Nephron progenitor cell (in vitro differentiated cells): ENCODE measurements at regions not wholly inside any gene's neighbourhood (a gene's known extent, or its start where the extent isn't known, plus 50 kb on each side); places are given as distances from the start of the nearest gene placed in this dataset.

Experiments used
- DNase-seq: peaks from one replicate; pipeline ENCODE4 v3.0.0; 2021
- H3K27ac Mint-ChIP-seq: 2 replicates; pipeline ENCODE4 v1.8.0; 2021; ENCODE audit warnings: mild to moderate bottlenecking, moderate library complexity, mixed read lengths
- H3K27me3 Mint-ChIP-seq: 2 replicates; pipeline ENCODE4 v1.8.0; 2021; ENCODE audit warnings: mild to moderate bottlenecking, low read depth, mixed read lengths; ENCODE audit not compliant: poor library complexity
- H3K36me3 Mint-ChIP-seq: 2 replicates; pipeline ENCODE4 v1.8.0; 2021; ENCODE audit warnings: low read depth, mixed read lengths
- H3K4me1 Mint-ChIP-seq: 2 replicates; pipeline ENCODE4 v1.8.0; 2021; ENCODE audit warnings: mixed read lengths
- H3K4me3 Mint-ChIP-seq: 2 replicates; pipeline ENCODE4 v1.8.0; 2021; ENCODE audit warnings: mild to moderate bottlenecking, moderate library complexity, mixed read lengths
- H3K9me3 Mint-ChIP-seq: 2 replicates; pipeline ENCODE4 v1.8.0; 2021; ENCODE audit warnings: mild to moderate bottlenecking, moderate library complexity, mixed read lengths
- CTCF ChIP-seq: fragments of 200-600 bp; sonication (generic); IDR thresholded peaks from 2 replicates; pipeline ENCODE4 v1.5.0; 2021; ENCODE audit warnings: antibody characterized with exemption

- no peaks in the 10 kb centered on the region for H3K9me3 Mint-ChIP-seq
- TF ChIP-seq CTCF, result no peak
- no peaks in the 10 kb centered on the region for H3K4me1 Mint-ChIP-seq
- no peak for DNase-seq
- no peaks in the 10 kb centered on the region for H3K36me3 Mint-ChIP-seq
- H3K27me3 Mint-ChIP-seq, result peaks cover 3% of the 10 kb centered on the region
- H3K4me3 Mint-ChIP-seq, result no peak overlapping the region
- no peak overlapping the region for H3K27ac Mint-ChIP-seq
These were observed 559.8 kb downstream of the PRDM9 start for GRCh38 chr5:24067208-24067607.

GRCh38 chr5:24068524-24068923 lies 561.1 kb downstream of the PRDM9 start:
- no peak overlapping the region for H3K27ac Mint-ChIP-seq
- H3K27me3 Mint-ChIP-seq, result peaks cover 3% of the 10 kb centered on the region
- H3K4me3 Mint-ChIP-seq, result no peak overlapping the region
- no peak for TF ChIP-seq CTCF
- H3K9me3 Mint-ChIP-seq, result no peaks in the 10 kb centered on the region
- H3K36me3 Mint-ChIP-seq, result no peaks in the 10 kb centered on the region
- no peak for DNase-seq
- H3K4me1 Mint-ChIP-seq, result no peaks in the 10 kb centered on the region

- no peaks in the 10 kb centered on the region for H3K9me3 Mint-ChIP-seq
- TF ChIP-seq CTCF, result no peak
- no peak overlapping the region for H3K27ac Mint-ChIP-seq
- H3K4me1 Mint-ChIP-seq, result no peaks in the 10 kb centered on the region
- H3K36me3 Mint-ChIP-seq, result no peaks in the 10 kb centered on the region
- no peaks in the 10 kb centered on the region for H3K27me3 Mint-ChIP-seq
- H3K4me3 Mint-ChIP-seq, result no peak overlapping the region
- DNase-seq, result no peak
These were observed 565.7 kb downstream of the PRDM9 start for GRCh38 chr5:24073107-24073506.

- Mint-ChIP-seq H3K9me3 (no peaks in the 10 kb centered on the region), H3K27ac (no peak overlapping the region), H3K4me1 (no peaks in the 10 kb centered on the region), H3K36me3 (no peaks in the 10 kb centered on the region), H3K27me3 (no peaks in the 10 kb centered on the region), H3K4me3 (no peak overlapping the region)
- DNase-seq, result no peak
- no peak for TF ChIP-seq CTCF
These were observed 564.7 kb downstream of the CDH10 start for GRCh38 chr5:24080046-24080445.

GRCh38 chr5:24094081-24094679 lies 550.6 kb downstream of the CDH10 start:
- no peaks in the 10 kb centered on the region for H3K4me1 Mint-ChIP-seq
- no peak for DNase-seq
- H3K27ac Mint-ChIP-seq, result no peak overlapping the region
- H3K36me3 Mint-ChIP-seq, result no peaks in the 10 kb centered on the region
- H3K9me3 Mint-ChIP-seq, result peaks cover 2% of the 10 kb centered on the region
- no peak for TF ChIP-seq CTCF
- H3K27me3 Mint-ChIP-seq, result peaks cover 3% of the 10 kb centered on the region
- no peak overlapping the region for H3K4me3 Mint-ChIP-seq

GRCh38 chr5:24102010-24102409 lies 542.8 kb downstream of the CDH10 start:
- H3K9me3 Mint-ChIP-seq, result no peaks in the 10 kb centered on the region
- no peaks in the 10 kb centered on the region for H3K4me1 Mint-ChIP-seq
- no peak overlapping the region for H3K27ac Mint-ChIP-seq
- no peak for TF ChIP-seq CTCF
- no peaks in the 10 kb centered on the region for H3K36me3 Mint-ChIP-seq
- no peak overlapping the region for H3K4me3 Mint-ChIP-seq
- DNase-seq, result no peak
- H3K27me3 Mint-ChIP-seq, result no peaks in the 10 kb centered on the region
